NB4 (cell line): ENCODE measurements at regions not wholly inside any gene's neighbourhood (a gene's known extent, or its start where the extent isn't known, plus 50 kb on each side); places are given as distances from the start of the nearest gene placed in this dataset.

Source experiments
- DNase-seq: peaks from one replicate; pipeline ENCODE4 v3.0.0; 2010; ENCODE audit warnings: low read depth
- H3K4me3 ChIP-seq: one replicate; pipeline ENCODE4 v1.5.1; 2011; ENCODE audit warnings: mild to moderate bottlenecking, low read depth, low read length, moderate library complexity
- MYC ChIP-seq: IDR thresholded peaks from 2 replicates; pipeline ENCODE4 v1.6.1; 2011; ENCODE audit warnings: low read depth, low read length
- POLR2A ChIP-seq: IDR thresholded peaks from 2 replicates; pipeline ENCODE4 v1.6.1; 2011; ENCODE audit warnings: mild to moderate bottlenecking; ENCODE audit not compliant: insufficient read length; ENCODE audit errors: extremely low read depth
- TF ChIP-seq, protein P1 (sequence below): IDR thresholded peaks from one replicate; pipeline ENCODE4 v1.5.1; 2012; ENCODE audit warnings: low read depth, low read length
- TF ChIP-seq, protein P2 (sequence below): IDR thresholded peaks from 2 replicates; pipeline ENCODE4 v1.6.1; 2011; ENCODE audit warnings: low read depth, low read length

DNA sequence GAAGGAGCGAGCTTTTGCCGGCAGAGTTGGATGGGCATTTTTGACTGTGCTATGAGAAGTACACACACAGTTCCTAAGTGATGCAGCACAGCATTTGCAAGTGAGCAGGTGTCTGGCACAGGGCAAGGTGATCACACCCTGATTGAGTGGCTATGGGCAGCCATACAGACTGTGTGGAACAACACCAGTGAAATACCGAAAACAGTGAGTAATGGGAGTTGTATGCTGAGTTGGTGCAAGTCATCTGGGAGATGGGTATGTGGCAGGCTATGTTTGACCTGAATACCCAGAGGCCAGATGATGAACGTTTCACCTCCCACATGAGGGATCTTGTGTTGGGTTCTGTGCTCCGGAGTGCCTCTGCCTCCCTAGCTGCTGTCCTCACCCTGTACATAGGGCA is 53.5 kb upstream of the TIPARP start:
- TF ChIP-seq POLR2A (no peak), MYC (no peak)
- DNase-seq = no peak
- H3K4me3 ChIP-seq = no peak overlapping the region

DNA sequence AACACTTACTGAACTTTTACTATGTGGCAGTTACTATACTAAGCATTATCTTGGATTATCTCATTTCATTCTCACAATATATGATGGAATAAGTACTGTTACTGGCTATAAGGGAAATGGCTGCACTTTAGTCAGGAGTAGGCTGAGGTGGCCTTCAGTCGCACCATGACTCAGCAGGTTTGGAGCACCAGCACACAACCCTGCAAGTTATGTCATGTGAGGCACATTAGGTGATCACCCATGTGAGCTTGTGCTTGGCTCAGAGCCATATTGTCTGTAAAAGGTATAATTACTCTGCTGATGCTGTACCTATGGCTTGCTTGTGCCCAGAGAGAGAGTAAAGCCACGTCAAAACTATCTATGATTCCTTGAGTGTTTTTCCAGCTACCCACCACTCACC is 54.1 kb upstream of the TIPARP start:
- DNase-seq = peak; percentile 19
- TF ChIP-seq, protein P1, sequence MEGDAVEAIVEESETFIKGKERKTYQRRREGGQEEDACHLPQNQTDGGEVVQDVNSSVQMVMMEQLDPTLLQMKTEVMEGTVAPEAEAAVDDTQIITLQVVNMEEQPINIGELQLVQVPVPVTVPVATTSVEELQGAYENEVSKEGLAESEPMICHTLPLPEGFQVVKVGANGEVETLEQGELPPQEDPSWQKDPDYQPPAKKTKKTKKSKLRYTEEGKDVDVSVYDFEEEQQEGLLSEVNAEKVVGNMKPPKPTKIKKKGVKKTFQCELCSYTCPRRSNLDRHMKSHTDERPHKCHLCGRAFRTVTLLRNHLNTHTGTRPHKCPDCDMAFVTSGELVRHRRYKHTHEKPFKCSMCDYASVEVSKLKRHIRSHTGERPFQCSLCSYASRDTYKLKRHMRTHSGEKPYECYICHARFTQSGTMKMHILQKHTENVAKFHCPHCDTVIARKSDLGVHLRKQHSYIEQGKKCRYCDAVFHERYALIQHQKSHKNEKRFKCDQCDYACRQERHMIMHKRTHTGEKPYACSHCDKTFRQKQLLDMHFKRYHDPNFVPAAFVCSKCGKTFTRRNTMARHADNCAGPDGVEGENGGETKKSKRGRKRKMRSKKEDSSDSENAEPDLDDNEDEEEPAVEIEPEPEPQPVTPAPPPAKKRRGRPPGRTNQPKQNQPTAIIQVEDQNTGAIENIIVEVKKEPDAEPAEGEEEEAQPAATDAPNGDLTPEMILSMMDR = no peak
- TF ChIP-seq POLR2A (no peak), MYC (no peak)
- TF ChIP-seq, protein P2, sequence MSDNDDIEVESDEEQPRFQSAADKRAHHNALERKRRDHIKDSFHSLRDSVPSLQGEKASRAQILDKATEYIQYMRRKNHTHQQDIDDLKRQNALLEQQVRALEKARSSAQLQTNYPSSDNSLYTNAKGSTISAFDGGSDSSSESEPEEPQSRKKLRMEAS = no peak
- no peak overlapping the region for H3K4me3 ChIP-seq

DNA sequence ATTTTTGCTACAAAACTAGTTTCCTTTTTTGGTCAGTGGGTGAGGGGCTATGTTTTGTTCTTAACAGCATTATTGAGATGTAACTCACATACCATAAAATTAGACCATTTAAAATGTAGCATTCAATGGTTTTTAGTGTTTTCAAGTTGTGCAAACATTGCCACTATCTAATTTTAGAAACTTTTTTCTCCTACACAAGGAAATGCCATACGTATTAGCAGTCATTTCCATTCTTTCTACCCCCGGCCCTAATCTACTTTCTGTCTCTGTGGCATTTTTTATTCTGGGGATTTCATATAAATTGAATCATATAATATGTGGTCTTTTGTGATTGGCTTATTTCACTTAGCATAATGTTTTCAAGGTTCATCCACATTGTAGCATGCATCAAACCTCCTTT is 55.0 kb upstream of the TIPARP start:
- no peak for DNase-seq
- H3K4me3 ChIP-seq = no peak overlapping the region
- TF ChIP-seq, protein P2 = no peak
- TF ChIP-seq, protein P1 = no peak
- TF ChIP-seq MYC (no peak), POLR2A (no peak)

DNA sequence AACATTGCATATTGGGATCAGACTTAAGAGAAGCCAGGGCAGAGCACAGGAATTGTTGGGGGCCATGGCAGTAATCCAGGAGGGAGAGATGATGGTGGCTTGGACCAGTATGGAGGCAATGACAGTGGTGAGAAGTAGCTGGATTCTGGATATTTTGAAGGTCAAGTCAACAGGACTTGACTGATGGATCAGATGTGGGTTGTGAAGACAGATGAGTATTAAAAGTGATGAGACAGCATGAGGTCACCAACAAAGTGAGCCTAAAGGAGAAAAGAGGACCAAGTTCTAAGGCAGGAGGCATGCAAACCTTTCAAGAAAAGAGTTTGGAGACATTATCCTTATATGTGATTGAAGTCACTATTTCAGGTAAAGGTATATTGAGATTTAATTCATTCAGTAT is 56.6 kb upstream of the TIPARP start:
- no peak overlapping the region for H3K4me3 ChIP-seq
- no peak for DNase-seq
- no peak for TF ChIP-seq POLR2A
- TF ChIP-seq, protein P2 = no peak
- no peak for TF ChIP-seq MYC
- TF ChIP-seq, protein P1 = no peak

DNA sequence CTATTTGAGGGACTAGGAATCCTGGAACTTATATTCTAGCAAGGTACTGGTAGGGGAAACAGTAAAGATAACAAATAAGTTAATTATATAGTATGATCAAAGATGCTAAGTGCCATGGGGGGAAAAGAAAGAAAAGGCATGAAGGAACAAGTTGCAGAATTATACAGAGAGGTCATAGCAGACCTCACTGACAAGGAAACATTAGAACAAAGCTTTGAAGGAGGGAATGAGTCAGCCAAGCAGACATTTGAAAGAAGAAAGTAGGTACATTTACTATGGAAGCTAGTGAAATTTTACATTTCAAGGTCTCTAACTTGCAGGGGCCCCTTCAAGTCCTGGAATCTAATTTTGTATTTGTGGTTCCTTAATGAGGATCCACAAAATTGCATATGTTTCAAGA is 57.2 kb upstream of the TIPARP start:
- TF ChIP-seq, protein P2 = no peak
- TF ChIP-seq, protein P1 = no peak
- no peak for TF ChIP-seq POLR2A
- no peak for TF ChIP-seq MYC
- H3K4me3 ChIP-seq = no peak overlapping the region
- DNase-seq = no peak

DNA sequence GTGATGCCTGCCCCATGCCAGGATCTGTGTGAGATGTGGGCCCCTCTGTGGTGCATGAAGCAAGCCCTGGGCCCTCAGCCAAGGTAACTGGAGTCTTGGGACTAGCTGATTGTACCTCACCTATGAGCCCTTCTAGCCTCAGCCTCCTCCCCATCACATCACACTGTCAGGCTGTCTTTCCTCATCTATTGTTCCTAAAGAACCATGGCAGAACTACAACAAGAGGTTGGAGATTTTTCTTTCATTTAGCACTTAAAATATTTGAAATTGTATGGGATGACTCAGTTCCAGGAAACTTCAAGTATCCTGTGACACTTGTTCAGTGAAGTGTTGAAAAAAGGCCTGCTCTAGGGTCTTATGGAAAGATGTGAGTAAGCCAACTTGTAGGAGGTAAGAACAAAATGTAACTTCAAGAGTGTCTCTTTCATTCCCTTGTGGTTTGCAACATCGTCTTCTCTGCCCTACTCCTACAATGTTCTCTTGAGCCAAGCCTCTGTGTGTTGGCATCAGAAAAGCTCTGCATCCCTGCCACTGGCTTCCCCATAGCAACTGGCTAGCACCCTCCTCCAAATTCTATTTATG is 58.7 kb upstream of the TIPARP start:
- TF ChIP-seq MYC (no peak), POLR2A (no peak)
- TF ChIP-seq, protein P2 = no peak
- TF ChIP-seq, protein P1 = no peak
- no peak for DNase-seq
- no peak overlapping the region for H3K4me3 ChIP-seq
